ENCODE measurements at regions not wholly inside any gene's neighbourhood (a gene's known extent, or its start where the extent isn't known, plus 50 kb on each side); places are given as distances from the start of the nearest gene placed in this dataset.

- TF ChIP-seq HMBOX1 (IDR thresholded peaks at IDR 0.05) (peak; percentile 58; the same call in 1 of the 2 replicates), EHMT2 (IDR thresholded peaks at IDR 0.05) (0 out of 2 replicates have a peak, but pooled peaks have one; percentile 35), EGR1 (conservative IDR thresholded peaks at IDR 0.05) (peak; percentile 89), SMARCC2 (IDR thresholded peaks at IDR 0.05; ENCODE audit: low read depth) (0 out of 2 replicates have a peak, but pooled peaks have one; percentile 23), TEAD4 (IDR thresholded peaks at IDR 0.05; ENCODE audit: low read length) (peak; percentile 48; the same call in 1 of the 2 replicates), TEAD4 (CRISPR knock-in tag; IDR thresholded peaks at IDR 0.05; ENCODE audit: borderline replicate concordance) (no peak), CBFA2T2 (conservative IDR thresholded peaks at IDR 0.05) (peak; percentile 36), CBFA2T3 (IDR thresholded peaks at IDR 0.05) (peak; percentile 54), NBN (IDR thresholded peaks at IDR 0.05; ENCODE audit: low read depth) (0 out of 2 replicates have a peak, but pooled peaks have one; percentile 45), HBP1 (CRISPR knock-in tag; IDR thresholded peaks at IDR 0.05) (0 out of 2 replicates have a peak, but pooled peaks have one; percentile 27), MLLT1 (IDR thresholded peaks at IDR 0.05) (0 out of 4 replicates have a peak, but pooled peaks of 1 of the 2 experiments have one; percentile 37), NFE2L1 (tag; IDR thresholded peaks at IDR 0.05; ENCODE audit: borderline replicate concordance, low read depth) (no peak), TSC22D4 (tag; IDR thresholded peaks at IDR 0.05) (no peak), JUN (IDR thresholded peaks at IDR 0.05; ENCODE audit: borderline replicate concordance, low read depth, low read length) (peak; percentile 21; the same call in 1 of the 2 replicates), JUN (CRISPR knock-in tag; IDR thresholded peaks at IDR 0.05; ENCODE audit: borderline replicate concordance) (no peak), ZBTB1 (CRISPR knock-in tag; IDR thresholded peaks at IDR 0.05; ENCODE audit: borderline replicate concordance, low read depth) (no peak), MTA1 (IDR thresholded peaks at IDR 0.05; ENCODE audit: borderline replicate concordance) (peak; percentile 54; the same call in 1 of the 2 replicates), DACH1 (IDR thresholded peaks at IDR 0.05; ENCODE audit: partially characterized antibody) (peak; percentile 50), MAZ (CRISPR knock-in tag; conservative IDR thresholded peaks at IDR 0.05 in 1 of 2, IDR thresholded peaks at IDR 0.05 in 1 of 2) (0 out of 4 replicates have a peak, but pooled peaks of 1 of the 2 experiments have one; percentile 15), ATF3 (IDR thresholded peaks at IDR 0.05) (peak; percentile 28; the same call in 1 of the 2 replicates), ATF3 (CRISPR knock-in tag; conservative IDR thresholded peaks at IDR 0.05) (no peak), MYC (IDR thresholded peaks at IDR 0.05; ENCODE audit: low read depth, low read length) (0 out of 2 replicates have a peak, but pooled peaks have one; percentile 20), MYC (CRISPR knock-in tag; IDR thresholded peaks at IDR 0.05; ENCODE audit: borderline replicate concordance, low read depth) (no peak)
Observed at GRCh38 chr1:212229654-212230053, 55.6 kb upstream of the PPP2R5A start (continued).
